GM23338 (cell line): ENCODE measurements at regions not wholly inside any gene's neighbourhood (a gene's known extent, or its start where the extent isn't known, plus 50 kb on each side); places are given as distances from the start of the nearest gene placed in this dataset.

Source experiments
- ATAC-seq: fragments of 200-7000 bp; cut with Tn5 transposase; 3 replicates; pipeline ENCODE4 v1.9.1; 2020
- DNase-seq: peaks from one replicate; pipeline ENCODE4 v3.0.0-alpha.2; 2015; ENCODE audit warnings: low spot score
- H2AFZ ChIP-seq: fragments of 200-600 bp; sonication (generic); 2 replicates; pipeline ENCODE4 v1.8.0; 2016; ENCODE audit warnings: antibody characterized with exemption, mild to moderate bottlenecking, moderate library complexity
- H3F3A ChIP-seq: fragments of 200-600 bp; sonication (generic); replicated peaks from 2 replicates; pipeline ENCODE4 v1.8.0; 2017; ENCODE audit warnings: antibody characterized with exemption, mixed run types, low read depth
- H3K27ac ChIP-seq: fragments of 200-600 bp; sonication (generic); 2 replicates; pipeline ENCODE4 v1.6.1; 2016; ENCODE audit warnings: low read depth
- H3K27me3 ChIP-seq: fragments of 200-600 bp; sonication (generic); 2 replicates; pipeline ENCODE4 v1.8.0; 2016; ENCODE audit warnings: mild to moderate bottlenecking, mixed run types, moderate library complexity; ENCODE audit not compliant: insufficient read depth
- H3K36me3 ChIP-seq: fragments of 200-600 bp; sonication (generic); 2 replicates; pipeline ENCODE4 v1.8.0; 2016; ENCODE audit warnings: mild to moderate bottlenecking; ENCODE audit not compliant: insufficient read depth
- H3K4me1 ChIP-seq: fragments of 200-600 bp; sonication (generic); 2 replicates; pipeline ENCODE4 v1.8.0; 2016; ENCODE audit warnings: mild to moderate bottlenecking, moderate library complexity; ENCODE audit not compliant: insufficient read depth
- H3K4me2 ChIP-seq: fragments of 200-600 bp; sonication (generic); 2 replicates; pipeline ENCODE4 v1.7.1; 2017; ENCODE audit warnings: mixed run types
- H3K4me3 ChIP-seq: fragments of 200-600 bp; sonication (generic); 2 replicates; pipeline ENCODE4 v1.6.1; 2016; ENCODE audit warnings: mixed run types
- H3K79me2 ChIP-seq: fragments of 200-600 bp; sonication (generic); replicated peaks from 2 replicates; pipeline ENCODE4 v1.8.0; 2017; ENCODE audit warnings: mild to moderate bottlenecking; ENCODE audit not compliant: insufficient read depth
- H3K9me2 ChIP-seq: fragments of 200-600 bp; sonication (generic); 2 replicates; pipeline ENCODE4 v1.8.0; 2017; ENCODE audit not compliant: insufficient read depth
- H4K20me1 ChIP-seq: fragments of 200-600 bp; sonication (generic); replicated peaks from 2 replicates; pipeline ENCODE4 v1.8.0; 2017; ENCODE audit warnings: mild to moderate bottlenecking; ENCODE audit not compliant: insufficient read depth
- H3K27ac Mint-ChIP-seq: 2 replicates; pipeline ENCODE4 v1.8.0; 2020; ENCODE audit warnings: inconsistent platforms, mild to moderate bottlenecking, moderate library complexity, mixed read lengths
- H3K27me3 Mint-ChIP-seq: 3 replicates; pipeline ENCODE4 v1.8.0; 2022; ENCODE audit warnings: low read depth, mild to moderate bottlenecking, moderate library complexity, mixed read lengths, inconsistent platforms; ENCODE audit not compliant: insufficient read depth, poor library complexity
- H3K36me3 Mint-ChIP-seq: 3 replicates; pipeline ENCODE4 v1.8.0; 2021; ENCODE audit warnings: low read depth, mild to moderate bottlenecking, inconsistent platforms, moderate library complexity, mixed read lengths
- H3K4me1 Mint-ChIP-seq: 3 replicates; pipeline ENCODE4 v1.8.0; 2020; ENCODE audit warnings: mild to moderate bottlenecking, inconsistent platforms, mixed read lengths
- H3K4me3 Mint-ChIP-seq: 3 replicates; pipeline ENCODE4 v1.8.0; 2021; ENCODE audit warnings: moderate library complexity, mild to moderate bottlenecking, inconsistent platforms, mixed read lengths
- H3K9me3 Mint-ChIP-seq: 3 replicates; pipeline ENCODE4 v1.8.0; 2020; ENCODE audit warnings: moderate library complexity, mild to moderate bottlenecking, inconsistent platforms, mixed read lengths
- CREB1 ChIP-seq: fragments of 250-450 bp; sonication (Bioruptor Pico); IDR thresholded peaks from 2 replicates; pipeline ENCODE4 v1.5.0; 2020; ENCODE audit warnings: low read depth, mild to moderate bottlenecking, moderate library complexity
- CTCF ChIP-seq, 2 experiments: fragments of 200-600 bp in 1 of 2; sonication (generic) in 1 of 2; conservative IDR thresholded peaks; 2 replicates each; pipeline versions ENCODE4 v1.5.1 to v1.6.1; 2016 to 2017; ENCODE audit warnings: antibody characterized with exemption in 2 of 2, low read depth in 2 of 2, mild to moderate bottlenecking in 2 of 2, moderate library complexity in 1 of 2
- EZH2 ChIP-seq: fragments of 200-600 bp; sonication (generic); IDR thresholded peaks from one replicate; pipeline ENCODE4 v1.8.0; 2017; ENCODE audit warnings: antibody characterized with exemption, mild to moderate bottlenecking, low read depth; ENCODE audit not compliant: unreplicated experiment
- EZH2phosphoT487 ChIP-seq: fragments of 200-600 bp; sonication (generic); IDR thresholded peaks from one replicate; pipeline ENCODE4 v1.8.1; 2018; ENCODE audit warnings: antibody characterized with exemption; ENCODE audit not compliant: unreplicated experiment
- JUNB ChIP-seq: IDR thresholded peaks from one replicate; pipeline ENCODE4 v1.6.1; 2016; ENCODE audit warnings: antibody characterized with exemption; ENCODE audit not compliant: unreplicated experiment
- NANOG ChIP-seq: IDR thresholded peaks from 2 replicates; pipeline ENCODE4 v1.6.1; 2016; ENCODE audit warnings: antibody characterized with exemption, borderline replicate concordance
- POLR2AphosphoS5 ChIP-seq: IDR thresholded peaks from 2 replicates; pipeline ENCODE4 v1.6.1; 2016; ENCODE audit warnings: antibody characterized with exemption, low read depth
- STAT1 ChIP-seq: IDR thresholded peaks from one replicate; pipeline ENCODE4 v1.6.1; 2016; ENCODE audit warnings: antibody characterized with exemption; ENCODE audit not compliant: unreplicated experiment
- ZNF114 ChIP-seq: fragments of 250-450 bp; sonication (Bioruptor Pico); IDR thresholded peaks from 2 replicates; pipeline ENCODE4 v1.5.0; 2020; ENCODE audit warnings: mild to moderate bottlenecking, moderate library complexity
- ZNF331 ChIP-seq: fragments of 250-450 bp; sonication (Bioruptor Pico); IDR thresholded peaks from 2 replicates; pipeline ENCODE4 v1.5.0; 2020; ENCODE audit warnings: low read depth, mild to moderate bottlenecking, moderate library complexity
- TF ChIP-seq, protein P1 (sequence below): IDR thresholded peaks from one replicate; pipeline ENCODE4 v1.6.1; 2018; ENCODE audit warnings: antibody characterized with exemption; ENCODE audit not compliant: unreplicated experiment
- TF ChIP-seq, protein P2 (sequence below): IDR thresholded peaks from 2 replicates; pipeline ENCODE4 v1.6.1; 2016; ENCODE audit warnings: antibody characterized with exemption
- TF ChIP-seq, protein P3 (sequence below): fragments of 250-450 bp; sonication (Bioruptor Pico); IDR thresholded peaks from 2 replicates; pipeline ENCODE4 v1.5.0; 2020; ENCODE audit warnings: mild to moderate bottlenecking, moderate library complexity

DNA sequence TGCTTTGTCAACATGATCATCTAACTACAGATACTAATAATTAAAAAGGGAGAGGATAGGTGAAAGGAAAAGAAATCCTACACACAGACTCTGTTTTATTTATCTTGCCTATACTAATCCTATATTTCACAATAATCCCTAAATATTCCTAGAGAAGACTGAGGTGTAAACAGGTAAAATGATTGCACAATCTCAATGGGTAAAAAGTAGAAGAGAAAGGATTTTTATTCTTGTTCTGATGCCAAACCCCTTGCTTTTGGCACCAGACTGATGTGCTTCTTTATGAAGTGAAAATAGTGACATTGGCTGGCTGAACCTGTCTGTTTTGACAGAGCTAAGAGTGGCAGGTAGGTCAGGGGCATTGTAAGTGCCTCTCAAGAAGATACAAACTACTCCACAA lies 101.9 kb upstream of the ZPLD1 start:
- ATAC-seq (no peak), DNase-seq (no peak)
- no peak overlapping the region for H3K4me3 ChIP-seq
- Mint-ChIP-seq H3K4me1 (no peaks in the 10 kb centered on the region; the same call in 2 of the 3 replicates), H3K36me3 (no peaks in the 10 kb centered on the region), H3K4me3 (no peak overlapping the region), H3K9me3 (no peaks in the 10 kb centered on the region), H3K27me3 (no peaks in the 10 kb centered on the region), H3K27ac (no peak overlapping the region)
- TF ChIP-seq CTCF (conservative IDR thresholded peaks at IDR 0.05; ENCODE audit: low read depth in 2 of 2): no peak
- TF ChIP-seq EZH2: no peak
- TF ChIP-seq ZNF114: no peak
- no peak for TF ChIP-seq ZNF331 (CRISPR knock-in tag)
- TF ChIP-seq, protein P1, sequence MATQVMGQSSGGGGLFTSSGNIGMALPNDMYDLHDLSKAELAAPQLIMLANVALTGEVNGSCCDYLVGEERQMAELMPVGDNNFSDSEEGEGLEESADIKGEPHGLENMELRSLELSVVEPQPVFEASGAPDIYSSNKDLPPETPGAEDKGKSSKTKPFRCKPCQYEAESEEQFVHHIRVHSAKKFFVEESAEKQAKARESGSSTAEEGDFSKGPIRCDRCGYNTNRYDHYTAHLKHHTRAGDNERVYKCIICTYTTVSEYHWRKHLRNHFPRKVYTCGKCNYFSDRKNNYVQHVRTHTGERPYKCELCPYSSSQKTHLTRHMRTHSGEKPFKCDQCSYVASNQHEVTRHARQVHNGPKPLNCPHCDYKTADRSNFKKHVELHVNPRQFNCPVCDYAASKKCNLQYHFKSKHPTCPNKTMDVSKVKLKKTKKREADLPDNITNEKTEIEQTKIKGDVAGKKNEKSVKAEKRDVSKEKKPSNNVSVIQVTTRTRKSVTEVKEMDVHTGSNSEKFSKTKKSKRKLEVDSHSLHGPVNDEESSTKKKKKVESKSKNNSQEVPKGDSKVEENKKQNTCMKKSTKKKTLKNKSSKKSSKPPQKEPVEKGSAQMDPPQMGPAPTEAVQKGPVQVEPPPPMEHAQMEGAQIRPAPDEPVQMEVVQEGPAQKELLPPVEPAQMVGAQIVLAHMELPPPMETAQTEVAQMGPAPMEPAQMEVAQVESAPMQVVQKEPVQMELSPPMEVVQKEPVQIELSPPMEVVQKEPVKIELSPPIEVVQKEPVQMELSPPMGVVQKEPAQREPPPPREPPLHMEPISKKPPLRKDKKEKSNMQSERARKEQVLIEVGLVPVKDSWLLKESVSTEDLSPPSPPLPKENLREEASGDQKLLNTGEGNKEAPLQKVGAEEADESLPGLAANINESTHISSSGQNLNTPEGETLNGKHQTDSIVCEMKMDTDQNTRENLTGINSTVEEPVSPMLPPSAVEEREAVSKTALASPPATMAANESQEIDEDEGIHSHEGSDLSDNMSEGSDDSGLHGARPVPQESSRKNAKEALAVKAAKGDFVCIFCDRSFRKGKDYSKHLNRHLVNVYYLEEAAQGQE: no peak
- no peak for TF ChIP-seq POLR2AphosphoS5
- no peak for TF ChIP-seq STAT1
- no peak for TF ChIP-seq CREB1 (CRISPR knock-in tag)
- no peak for TF ChIP-seq NANOG
- TF ChIP-seq, protein P2, sequence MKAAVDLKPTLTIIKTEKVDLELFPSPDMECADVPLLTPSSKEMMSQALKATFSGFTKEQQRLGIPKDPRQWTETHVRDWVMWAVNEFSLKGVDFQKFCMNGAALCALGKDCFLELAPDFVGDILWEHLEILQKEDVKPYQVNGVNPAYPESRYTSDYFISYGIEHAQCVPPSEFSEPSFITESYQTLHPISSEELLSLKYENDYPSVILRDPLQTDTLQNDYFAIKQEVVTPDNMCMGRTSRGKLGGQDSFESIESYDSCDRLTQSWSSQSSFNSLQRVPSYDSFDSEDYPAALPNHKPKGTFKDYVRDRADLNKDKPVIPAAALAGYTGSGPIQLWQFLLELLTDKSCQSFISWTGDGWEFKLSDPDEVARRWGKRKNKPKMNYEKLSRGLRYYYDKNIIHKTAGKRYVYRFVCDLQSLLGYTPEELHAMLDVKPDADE: no peak
- TF ChIP-seq EZH2phosphoT487: no peak
- no peak for TF ChIP-seq JUNB
- TF ChIP-seq, protein P3, sequence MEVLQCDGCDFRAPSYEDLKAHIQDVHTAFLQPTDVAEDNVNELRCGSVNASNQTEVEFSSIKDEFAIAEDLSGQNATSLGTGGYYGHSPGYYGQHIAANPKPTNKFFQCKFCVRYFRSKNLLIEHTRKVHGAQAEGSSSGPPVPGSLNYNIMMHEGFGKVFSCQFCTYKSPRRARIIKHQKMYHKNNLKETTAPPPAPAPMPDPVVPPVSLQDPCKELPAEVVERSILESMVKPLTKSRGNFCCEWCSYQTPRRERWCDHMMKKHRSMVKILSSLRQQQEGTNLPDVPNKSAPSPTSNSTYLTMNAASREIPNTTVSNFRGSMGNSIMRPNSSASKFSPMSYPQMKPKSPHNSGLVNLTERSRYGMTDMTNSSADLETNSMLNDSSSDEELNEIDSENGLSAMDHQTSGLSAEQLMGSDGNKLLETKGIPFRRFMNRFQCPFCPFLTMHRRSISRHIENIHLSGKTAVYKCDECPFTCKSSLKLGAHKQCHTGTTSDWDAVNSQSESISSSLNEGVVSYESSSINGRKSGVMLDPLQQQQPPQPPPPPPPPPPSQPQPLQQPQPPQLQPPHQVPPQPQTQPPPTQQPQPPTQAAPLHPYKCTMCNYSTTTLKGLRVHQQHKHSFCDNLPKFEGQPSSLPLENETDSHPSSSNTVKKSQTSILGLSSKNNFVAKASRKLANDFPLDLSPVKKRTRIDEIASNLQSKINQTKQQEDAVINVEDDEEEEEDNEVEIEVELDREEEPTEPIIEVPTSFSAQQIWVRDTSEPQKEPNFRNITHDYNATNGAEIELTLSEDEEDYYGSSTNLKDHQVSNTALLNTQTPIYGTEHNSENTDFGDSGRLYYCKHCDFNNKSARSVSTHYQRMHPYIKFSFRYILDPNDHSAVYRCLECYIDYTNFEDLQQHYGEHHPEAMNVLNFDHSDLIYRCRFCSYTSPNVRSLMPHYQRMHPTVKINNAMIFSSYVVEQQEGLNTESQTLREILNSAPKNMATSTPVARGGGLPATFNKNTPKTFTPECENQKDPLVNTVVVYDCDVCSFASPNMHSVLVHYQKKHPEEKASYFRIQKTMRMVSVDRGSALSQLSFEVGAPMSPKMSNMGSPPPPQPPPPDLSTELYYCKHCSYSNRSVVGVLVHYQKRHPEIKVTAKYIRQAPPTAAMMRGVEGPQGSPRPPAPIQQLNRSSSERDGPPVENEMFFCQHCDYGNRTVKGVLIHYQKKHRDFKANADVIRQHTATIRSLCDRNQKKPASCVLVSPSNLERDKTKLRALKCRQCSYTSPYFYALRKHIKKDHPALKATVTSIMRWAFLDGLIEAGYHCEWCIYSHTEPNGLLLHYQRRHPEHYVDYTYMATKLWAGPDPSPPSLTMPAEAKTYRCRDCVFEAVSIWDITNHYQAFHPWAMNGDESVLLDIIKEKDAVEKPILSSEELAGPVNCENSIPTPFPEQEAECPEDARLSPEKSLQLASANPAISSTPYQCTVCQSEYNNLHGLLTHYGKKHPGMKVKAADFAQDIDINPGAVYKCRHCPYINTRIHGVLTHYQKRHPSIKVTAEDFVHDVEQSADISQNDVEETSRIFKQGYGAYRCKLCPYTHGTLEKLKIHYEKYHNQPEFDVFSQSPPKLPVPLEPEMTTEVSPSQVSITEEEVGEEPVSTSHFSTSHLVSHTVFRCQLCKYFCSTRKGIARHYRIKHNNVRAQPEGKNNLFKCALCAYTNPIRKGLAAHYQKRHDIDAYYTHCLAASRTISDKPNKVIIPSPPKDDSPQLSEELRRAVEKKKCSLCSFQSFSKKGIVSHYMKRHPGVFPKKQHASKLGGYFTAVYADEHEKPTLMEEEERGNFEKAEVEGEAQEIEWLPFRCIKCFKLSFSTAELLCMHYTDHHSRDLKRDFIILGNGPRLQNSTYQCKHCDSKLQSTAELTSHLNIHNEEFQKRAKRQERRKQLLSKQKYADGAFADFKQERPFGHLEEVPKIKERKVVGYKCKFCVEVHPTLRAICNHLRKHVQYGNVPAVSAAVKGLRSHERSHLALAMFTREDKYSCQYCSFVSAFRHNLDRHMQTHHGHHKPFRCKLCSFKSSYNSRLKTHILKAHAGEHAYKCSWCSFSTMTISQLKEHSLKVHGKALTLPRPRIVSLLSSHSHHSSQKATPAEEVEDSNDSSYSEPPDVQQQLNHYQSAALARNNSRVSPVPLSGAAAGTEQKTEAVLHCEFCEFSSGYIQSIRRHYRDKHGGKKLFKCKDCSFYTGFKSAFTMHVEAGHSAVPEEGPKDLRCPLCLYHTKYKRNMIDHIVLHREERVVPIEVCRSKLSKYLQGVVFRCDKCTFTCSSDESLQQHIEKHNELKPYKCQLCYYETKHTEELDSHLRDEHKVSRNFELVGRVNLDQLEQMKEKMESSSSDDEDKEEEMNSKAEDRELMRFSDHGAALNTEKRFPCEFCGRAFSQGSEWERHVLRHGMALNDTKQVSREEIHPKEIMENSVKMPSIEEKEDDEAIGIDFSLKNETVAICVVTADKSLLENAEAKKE: no peak
- H3K4me1 ChIP-seq: no peaks in the 10 kb centered on the region
- no peaks in the 10 kb centered on the region for H3F3A ChIP-seq
- no peaks in the 10 kb centered on the region for H4K20me1 ChIP-seq
- no peak overlapping the region for H2AFZ ChIP-seq
- H3K4me2 ChIP-seq: no peak overlapping the region
- no peaks in the 10 kb centered on the region for H3K27me3 ChIP-seq
- no peaks in the 10 kb centered on the region for H3K79me2 ChIP-seq
- H3K9me2 ChIP-seq: no peaks in the 10 kb centered on the region
- H3K36me3 ChIP-seq: no peaks in the 10 kb centered on the region
- H3K27ac ChIP-seq: no peak overlapping the region
